ENCODE measurements at regions not wholly inside any gene's neighbourhood (a gene's known extent, or its start where the extent isn't known, plus 50 kb on each side); places are given as distances from the start of the nearest gene placed in this dataset.

DNA sequence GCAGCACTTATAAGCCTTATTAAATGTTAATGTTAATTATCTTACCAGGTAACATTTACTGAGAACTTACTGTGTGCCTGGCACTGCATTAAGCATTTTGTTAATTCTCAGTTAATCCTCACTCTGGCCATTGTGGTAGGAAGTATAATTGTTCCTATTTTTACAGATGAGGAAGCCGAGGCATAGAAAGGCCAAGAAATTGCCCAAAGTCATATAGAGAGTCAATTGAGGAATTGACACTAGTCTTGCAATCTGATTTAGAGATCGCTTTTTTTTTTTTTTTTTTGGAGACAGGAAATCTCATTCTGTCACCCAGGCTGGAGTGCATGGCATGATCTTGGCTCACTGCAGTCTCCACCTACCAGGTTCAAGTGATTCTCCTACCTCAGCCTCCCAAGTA is 132.6 kb upstream of the PROK2 start:
- DNase-seq = no peak

DNA sequence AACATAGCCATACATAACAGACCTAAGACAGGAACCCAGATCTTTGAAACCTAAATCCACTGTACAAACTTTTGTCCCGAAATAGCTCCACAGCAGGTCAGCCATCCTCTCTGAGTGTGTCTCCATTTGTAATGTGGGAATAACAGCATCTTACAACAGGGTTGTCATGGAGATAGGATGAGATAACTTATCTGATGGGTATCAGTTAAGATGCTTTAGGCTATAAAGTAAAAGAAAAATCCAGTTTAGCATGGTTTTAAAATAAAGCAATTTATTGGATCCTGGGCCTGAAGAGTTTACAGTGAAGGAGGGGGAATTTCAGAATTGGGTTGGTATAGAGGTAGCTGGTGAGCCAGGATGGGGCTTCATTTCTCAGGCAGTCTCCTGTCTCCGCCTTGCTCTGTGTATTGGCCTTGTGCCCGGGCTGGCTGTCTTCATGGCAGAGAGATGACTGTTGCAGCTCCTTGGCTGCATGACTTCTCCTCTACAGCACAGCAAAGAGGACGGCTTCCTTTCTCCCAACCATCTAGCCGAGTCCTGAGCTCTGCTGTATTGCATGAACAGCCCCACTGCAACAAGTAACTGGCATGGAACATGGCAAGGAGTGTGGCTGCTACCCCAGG is 131.9 kb upstream of the PROK2 start:
- no peak for DNase-seq

DNA sequence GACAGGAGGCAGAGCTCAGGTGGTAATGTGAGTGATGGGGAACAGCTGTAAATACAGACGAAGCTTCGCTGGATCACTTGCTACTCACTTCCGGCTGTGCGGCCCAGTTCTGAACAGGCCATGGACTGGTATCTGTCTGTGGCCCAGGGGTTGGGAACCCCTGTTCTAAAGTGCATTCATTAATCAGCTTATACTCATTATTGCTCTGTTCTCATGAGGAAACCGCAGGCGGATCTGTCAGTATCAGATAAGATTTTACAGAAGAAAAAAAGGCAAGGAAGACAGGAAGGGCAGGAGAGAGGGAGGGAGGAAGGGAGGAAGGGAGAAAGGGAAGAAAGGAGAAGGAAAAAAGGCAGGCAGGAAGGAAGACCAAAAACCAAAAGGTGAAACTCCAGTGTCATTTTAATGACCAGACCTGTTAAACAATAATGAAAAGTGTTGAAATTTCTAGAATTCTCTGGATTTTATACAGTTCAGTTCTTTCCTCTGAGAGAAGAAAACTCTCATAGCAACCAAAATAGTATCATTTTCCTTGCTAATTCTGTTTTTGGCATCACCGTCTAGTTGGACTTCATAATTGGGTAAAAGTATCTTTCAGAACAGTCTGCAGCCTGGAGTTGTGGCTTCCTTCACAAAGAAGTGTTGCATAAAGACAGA is 128.0 kb upstream of the PROK2 start:
- DNase-seq = no peak

DNA sequence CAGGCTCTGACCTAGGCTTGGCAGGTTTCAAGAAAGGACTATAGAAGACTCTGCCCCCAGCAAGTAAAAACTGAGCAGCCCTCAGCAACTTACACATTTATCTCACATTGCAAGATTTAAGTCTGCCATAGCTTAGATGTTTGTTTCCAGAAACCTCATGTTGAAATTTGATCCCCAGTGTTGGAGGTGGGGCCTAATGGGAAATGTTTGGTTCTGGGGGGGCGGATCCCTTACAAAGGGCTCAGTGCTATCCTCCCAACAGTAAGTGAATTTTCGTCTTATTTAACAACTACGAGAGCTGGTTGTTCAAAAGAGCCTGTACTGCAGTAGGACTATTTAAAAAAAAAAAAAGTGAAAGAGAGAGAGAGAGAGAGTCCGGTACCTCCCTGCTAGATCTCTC is 125.2 kb upstream of the PROK2 start:
- DNase-seq = no peak

DNA sequence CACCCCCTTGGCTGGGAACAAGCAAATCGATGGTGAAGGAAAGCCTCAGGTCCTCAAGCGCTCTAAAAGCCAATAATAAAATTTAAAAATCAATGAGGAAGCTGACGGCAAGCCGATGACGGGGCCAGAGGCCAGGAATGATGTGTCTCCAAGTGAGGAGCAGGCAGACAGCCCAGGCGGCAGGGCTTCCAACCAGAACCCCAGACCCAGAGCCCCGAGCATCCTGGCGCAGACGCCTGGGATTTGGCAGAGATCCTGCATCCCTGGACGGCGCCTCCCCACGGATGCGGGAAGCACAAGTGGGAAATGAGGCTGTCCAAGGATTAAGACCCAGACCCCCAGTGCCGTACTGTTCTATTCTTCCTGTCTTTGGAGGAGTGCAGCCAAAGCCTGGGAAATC is 123.0 kb upstream of the PROK2 start:
- DNase-seq = no peak

DNA sequence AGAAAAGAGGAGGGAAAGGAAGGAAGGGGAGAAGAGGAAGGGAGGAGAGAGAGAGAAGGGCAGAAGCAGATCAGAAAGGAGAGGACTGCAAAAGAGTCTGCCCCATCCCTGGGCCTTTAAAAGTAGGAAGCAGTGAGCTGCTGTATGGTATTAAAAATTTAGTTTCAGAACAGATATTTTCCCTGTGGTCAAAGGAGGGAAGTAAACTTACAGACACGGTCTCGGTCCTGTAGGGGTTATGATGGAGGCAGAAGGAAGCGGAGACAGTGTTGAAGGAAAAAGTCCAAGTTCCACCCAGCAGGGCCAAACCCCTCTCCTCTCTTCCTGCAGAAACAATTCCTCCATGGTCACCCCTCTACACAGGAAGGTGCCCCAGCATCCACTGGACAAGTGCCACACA is 122.0 kb upstream of the PROK2 start:
- no peak for DNase-seq

DNA sequence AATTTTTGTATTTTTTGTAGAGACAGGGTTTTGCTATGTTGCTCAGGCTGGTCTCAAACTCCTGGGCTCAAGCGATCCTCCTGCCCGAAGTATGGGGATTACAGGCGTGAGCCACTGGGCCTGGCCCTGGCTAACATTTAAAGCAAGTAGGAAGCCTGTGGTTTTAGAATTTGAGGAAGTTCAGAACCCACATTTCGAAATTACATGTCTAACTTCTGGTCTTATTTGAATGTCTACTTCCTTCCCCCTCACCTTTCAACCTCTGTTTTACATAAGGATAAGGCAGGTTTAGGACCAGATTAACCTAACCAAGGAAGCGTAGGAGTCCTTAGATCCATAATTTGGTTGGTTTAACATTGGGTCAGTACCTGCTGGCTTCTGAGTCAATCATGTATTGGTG is 120.5 kb upstream of the PROK2 start:
- no peak for DNase-seq

DNA sequence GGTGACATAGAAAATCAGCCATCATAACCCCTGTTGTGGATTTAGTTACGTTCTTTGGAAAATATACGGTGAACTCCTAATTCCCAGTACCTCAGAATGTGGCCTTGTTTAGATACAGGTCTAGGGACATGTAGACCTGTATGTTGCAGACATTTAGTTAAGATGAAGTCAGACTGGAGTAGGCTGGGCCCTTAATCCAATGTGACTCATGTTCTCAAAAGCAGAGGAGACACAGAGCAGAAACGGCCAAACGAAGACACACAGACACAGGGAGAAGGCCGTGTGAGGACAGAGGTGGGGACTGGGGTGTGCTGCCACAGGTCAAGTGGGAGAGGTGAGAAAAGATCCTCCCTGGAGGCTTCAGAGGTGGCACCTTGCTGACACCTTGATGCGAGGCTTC is 119.0 kb upstream of the PROK2 start:
- no peak for DNase-seq

DNA sequence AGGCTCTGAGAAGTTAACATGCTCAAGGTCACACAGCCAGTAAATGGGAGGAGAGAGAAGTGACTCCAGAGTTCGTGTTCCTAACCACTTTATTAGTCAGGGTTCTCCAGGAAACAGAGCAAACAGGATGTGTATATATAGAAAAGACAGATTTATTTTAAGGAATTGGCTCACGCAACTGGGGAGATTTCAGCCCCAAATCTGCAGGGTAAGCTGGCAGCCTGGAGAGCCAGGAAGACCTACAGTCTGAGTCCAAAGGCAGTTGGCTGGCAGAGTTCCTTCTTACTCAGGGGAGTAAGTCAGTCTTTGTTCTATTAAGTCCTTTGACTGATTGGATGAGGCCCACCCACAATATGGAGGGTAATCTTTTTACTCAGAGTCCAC is 118.2 kb upstream of the PROK2 start:
- DNase-seq = no peak

DNA sequence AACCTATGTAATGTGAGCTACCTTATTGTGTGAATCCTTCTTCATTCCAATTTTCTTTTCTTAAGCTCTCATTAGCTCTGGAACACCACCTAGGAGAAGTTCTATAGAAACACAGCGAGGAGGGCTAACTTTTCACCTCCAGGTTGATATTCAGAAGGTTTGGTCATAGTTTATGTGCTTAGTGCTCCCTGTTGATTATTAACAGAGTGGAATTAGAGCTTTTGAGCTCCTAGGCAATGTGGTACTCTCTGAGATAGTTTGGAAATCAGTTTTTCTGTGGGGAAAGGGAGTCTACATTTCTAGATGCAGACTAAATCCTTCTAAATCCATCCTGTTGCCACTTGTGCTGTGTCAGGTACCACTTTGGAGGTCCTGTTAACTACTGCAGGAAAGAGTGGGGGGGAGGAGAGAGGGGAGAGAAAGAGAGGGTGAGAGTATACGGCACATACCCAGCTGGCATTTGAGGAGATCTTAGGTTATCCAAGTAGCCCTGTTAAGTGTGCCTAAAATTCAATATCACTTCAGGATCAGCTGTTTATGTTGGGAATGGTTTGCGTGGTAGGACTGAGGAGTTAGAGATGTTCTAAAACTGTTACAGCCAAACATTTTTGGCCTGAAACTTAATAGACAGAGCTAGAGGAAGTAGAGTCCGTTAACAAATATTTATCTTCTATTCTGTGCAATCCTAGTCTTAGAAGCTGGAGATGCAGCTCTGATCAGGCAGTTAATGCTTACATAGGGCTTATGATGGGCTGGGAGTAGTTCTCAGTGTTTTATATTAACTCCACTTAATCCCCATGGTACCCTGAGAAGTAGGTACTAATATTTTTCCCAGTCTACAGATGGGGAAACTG is 117.5 kb upstream of the PROK2 start:
- DNase-seq = no peak

DNA sequence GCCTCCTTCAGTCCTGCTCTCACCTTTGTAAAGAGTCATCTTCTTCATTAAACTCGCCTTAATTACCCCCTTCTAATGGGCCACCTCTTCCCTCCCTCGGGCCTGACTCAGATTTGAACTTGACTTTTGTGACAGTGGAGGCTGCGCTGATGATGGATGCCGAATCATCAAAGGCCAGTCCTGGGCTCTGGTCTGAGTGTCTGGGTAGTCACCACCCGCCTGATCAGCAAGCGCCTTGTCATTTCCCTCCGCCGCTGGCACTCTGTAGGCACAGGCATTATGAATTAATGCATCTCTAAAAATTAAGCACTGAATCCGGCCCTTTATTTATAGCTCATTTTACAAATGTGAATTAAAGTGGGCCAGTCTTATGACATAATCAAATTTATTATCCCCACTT is 116.7 kb upstream of the PROK2 start:
- DNase-seq = no peak

DNA sequence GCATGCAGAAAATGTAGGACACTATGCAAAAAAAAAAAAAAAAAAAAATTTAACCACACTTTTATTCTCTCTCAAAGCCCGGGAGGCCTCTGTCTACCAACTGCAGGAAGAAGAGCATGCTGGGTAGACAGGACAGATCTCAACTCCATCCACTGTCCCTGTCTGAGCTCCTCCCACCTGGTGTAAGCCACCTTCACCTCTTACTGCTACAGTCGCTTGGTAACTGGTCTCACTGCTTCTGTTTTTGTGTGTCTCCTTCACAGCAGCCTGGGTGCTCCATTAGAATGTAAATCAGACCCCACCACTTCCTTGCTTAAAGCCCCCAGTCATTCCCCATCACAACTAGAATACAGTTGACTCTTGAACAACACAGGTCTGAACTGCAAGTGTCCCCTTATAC is 115.1 kb upstream of the PROK2 start:
- DNase-seq = no peak

DNA sequence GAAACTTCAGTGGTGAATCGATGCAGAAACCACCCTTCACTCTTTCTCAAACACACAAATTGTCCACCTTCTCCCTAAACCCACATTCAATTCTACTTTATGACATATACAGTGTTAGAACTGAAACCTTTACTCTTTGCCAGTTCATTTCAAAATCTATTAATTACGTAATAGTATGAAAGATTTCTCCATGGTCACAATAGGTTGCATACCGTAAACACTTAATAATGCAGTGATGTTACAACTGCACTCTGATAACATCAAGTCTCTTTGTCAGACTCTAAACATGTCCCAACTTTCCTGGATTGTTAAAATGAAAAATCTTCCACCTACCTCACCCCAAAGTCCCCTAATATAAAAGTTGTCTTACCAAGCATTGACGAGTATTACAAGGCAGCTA is 111.8 kb upstream of the PROK2 start:
- no peak for DNase-seq

DNA sequence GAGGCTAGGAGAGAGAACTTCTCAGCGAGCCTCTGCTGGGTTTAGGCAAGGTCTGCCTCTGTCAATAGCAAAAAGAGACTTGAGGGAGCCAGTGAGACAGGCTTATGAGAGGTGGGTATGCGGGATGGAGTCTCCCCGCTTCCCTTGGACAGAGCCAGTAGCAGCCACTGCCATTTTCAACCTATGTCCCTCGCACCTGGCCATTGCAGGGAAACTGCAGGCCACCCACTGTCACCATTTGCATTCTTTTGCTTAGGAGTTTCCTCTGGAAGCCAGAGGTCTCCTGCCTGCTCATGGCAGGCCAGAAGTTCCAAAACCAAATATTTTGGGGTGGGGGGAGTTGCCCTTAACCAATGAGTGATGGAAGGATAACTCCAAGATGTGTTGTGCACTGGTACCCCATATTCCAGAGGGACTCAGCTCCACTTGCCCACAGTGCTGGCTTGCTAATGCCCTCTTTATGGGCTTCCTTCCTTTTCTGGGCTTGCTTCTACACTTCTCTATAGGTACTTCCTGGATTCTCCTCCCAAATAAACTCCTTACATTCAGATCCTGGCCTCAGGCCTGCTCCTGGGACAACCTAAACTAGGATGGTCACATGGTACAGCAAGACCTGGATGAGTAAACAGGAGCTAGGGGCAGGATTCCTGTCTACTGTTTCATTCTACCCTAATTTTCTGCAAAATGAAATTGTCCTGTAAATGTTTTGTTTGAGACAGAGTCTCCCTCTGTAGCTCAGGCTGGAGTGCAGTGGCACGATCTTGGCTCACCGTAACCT is 108.9 kb upstream of the PROK2 start:
- no peak for DNase-seq

DNA sequence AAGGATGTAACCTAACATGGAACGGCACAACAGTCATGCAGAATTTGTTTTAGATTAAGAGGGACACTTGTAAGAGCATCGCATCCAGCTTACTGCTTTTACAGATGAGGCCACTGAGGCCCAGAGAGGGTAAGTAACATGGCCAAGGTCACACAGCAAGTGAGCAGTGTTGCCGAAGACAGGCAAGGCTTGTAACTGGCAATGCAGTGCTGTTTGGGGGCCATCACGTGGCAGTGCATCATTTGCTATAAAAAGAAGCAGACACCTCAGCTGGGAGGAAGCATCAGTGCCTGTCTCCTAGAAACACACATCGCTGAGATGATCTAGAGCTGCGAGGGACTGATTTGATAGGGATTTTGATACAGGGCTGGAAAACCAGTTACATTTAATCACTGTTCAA is 108.2 kb upstream of the PROK2 start:
- no peak for DNase-seq

DNA sequence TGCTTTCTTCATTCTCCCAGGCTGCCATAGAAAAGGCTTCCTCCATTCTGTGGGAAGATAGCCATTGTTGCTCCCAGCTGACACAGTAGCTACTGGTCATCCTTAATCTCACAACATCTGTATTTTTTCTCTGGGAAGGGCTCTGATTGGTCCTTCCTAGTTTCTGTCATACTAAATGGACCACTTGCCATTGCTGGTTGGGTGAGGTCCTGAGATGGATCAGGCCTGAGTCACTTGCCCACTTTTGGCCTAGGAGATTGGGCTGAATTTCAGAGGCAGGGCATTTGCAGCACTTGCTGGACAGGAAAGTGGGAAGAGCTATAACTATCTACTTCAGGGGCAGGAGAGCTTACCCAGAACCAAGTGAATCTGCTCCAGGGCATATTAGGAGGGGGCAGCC is 106.5 kb upstream of the PROK2 start:
- DNase-seq = no peak

DNA sequence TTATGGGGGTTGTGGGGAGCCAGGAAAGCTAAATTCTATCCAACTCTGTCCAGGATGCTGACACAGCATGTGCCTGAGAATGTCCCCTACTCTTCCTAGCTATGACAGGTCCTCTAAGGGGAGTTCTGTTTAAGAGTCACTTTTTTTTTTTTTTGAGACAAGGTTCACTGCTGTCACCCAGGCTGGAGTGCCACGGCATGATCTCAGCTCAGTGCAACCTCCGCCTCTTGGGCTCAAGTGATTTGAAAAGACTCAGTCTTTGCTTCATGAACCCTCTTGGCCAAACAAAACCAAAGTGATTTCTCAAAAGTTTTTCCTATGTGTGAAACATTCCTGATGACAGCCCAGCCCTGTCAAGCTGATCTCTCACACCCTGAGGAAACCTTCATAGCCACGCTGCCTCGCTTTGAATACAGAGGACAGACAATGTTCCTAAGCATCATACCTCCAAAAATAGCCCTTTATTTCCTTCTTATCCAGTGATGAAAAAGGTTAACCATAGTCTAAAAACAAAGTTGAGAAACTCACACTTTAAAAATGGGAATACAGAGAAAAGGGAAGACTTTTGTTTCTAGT is 105.5 kb upstream of the PROK2 start:
- no peak for DNase-seq

DNA sequence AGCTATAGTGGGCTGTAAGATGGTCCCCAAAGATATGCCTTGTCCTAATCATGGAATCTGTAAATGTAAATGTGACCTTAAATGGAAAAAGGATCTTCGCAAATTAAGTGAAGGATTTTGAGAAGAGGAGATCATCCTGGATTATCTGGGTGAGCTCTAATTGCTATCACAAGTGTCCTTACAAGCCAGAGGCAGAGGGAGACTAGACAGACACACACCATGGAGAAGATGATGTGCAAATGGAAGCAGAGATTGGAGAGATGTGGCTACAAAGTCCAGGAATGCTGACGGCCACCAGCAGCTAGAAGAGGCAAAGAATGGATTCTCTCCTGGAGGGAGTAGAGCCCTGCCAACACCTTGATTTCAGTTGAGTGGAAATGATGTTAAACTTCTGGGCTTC is 102.3 kb upstream of the PROK2 start:
- DNase-seq = no peak

DNA sequence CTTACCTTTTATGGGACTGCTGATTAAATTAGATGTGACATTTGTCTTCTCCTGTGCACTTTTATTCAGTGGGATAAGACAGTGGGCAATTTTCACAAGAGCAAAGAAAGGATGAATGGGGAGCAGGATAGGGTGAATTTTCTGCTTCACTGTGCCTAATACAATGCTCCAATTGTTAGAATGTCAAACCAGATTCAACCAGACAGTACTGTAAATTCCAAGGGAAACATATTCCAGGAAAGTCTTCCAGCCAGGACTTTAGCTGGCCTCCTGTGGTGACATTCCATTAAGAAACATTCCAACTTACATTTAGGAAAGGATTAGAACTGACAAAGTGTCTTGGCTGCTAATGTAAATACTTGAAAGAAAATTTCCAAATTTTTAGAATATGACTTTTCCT is 100.1 kb upstream of the PROK2 start:
- DNase-seq = no peak

DNA sequence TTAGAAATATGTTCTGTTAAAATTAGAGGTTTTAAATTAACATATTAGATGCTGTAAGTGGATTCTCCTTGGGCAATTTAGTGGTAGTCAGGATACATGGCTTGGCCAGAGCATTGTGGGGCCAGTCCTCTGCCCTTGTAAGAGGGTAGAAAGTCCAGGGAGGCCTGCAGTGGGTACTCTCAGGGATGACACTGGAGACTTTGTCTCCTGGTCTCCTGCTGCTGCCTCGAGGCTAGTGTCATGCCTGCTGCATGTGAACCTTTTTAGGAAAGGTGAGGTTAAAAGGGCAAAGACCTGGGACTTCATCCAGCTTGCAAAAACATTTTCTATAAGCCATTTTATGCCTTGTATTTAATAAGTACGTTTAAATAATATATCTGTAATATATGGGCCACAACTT is 96.8 kb upstream of the PROK2 start:
- DNase-seq = no peak

DNA sequence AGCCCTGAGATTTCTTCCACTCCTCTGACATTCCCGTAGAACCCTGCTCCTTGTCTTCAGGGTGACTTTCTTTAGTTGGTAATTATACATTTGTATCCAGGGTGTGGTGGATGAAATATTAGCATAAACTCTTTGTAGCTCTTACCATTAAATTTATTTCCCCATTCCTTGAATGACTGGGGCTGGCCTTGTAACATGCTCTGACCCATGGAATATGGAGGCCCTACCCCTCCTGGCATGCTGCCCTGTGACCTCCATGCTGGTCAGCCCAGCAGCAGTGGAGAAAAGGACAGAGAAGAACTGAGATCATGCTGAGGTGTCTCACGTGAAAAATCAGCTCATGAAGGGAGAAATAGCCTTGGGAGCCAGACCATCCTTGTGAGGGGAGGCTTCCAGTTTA is 96.1 kb upstream of the PROK2 start:
- DNase-seq = no peak

DNA sequence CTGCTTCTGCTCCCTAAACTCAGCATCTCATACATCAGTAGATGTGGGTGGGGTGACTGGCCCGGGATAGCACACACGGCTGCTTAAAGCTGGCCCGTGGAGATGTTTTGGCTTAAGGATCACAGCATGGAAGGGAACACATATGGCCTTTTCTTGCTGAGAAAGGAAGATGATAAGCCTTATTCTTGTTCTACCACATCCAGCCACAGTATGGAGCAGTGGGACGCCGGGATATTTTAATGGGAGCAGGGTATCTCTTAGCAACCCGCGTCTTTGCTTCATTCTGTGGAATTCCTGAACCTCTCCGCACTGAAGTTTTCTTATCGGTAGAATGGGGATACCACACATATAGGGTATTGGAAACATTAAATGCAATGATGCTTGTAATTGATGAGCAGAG is 94.1 kb upstream of the PROK2 start:
- DNase-seq = no peak

Measured in NCI-H1930 (cell line).